ENCODE measurements at regions not wholly inside any gene's neighbourhood (a gene's known extent, or its start where the extent isn't known, plus 50 kb on each side); places are given as distances from the start of the nearest gene placed in this dataset.
"Not testable (repeated sequence)": the region's sequence is repeated elsewhere in the genome, so short reads cannot be mapped to it uniquely, and the experiment has no call there.

- DNase-seq = peak; percentile 64
Measured at GRCh38 chr12:92987362-92987761, 58.3 kb upstream of the EEA1 start.

GRCh38 chr12:92987846-92988621 is 58.9 kb upstream of the EEA1 start:
- peak; percentile 69 for DNase-seq

DNA sequence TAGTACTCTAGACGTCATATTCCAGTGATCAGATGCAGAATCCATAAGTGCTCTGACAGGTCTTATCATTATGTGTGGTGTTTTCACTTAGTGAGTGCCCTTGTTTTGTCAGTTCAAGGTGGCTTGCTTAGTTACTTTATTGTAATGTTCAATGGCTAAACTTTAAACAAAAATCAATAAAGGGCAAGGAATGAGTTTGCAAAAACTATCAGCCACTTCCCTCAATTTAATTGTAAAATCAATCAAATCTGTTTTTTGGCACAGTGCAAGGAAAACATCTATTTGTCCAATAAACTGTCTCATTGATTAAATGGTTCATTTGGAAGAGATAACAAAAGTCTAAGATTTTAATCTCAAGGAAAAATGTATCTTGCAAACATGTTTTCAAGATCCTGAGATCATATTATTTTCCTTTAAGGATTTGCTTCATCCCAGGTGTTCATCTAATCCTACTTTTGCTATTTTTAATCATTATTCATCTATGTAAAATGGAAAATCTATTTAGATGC is 59.6 kb upstream of the EEA1 start:
- DNase-seq = no peak

GRCh38 chr12:92989715-92990484 is 60.8 kb upstream of the EEA1 start:
- peak; percentile 46 for DNase-seq

DNA sequence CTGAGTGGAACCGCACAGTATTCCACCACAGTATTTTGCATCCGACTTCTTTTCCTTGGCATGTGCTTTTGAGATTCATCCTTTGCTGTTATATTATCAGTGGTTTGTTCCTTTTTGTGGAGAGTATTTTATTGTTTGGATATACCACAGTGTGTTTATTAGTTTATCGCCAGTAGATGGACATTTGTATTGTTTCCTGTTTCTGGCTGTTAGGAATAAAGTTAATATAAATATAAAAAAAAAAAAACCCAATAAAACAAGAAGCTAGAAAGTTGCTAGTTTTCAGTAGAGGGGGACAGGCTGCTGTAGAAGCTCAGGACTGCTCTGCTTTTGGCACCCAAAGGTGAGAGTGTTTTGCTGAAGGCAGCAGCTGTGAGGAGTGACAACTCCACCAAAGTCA is 62.0 kb upstream of the EEA1 start:
- DNase-seq = no peak

DNA sequence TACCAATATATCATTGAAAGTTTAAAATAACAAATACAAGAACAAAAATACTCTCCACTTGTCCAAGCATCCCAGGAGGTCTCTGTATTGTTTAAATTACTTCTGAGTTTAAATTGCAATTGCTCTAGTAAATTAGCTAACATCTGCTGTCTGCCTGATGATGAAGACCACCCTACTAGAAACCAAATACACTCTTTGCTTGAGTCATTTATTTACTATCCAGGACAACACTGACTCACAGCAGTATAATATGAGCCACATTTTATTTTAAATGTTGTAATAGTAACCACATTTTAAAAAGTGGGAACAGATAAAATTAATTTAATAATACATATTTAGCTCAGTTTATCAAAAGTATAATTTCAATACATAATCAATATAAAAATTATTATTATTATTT is 62.9 kb upstream of the EEA1 start:
- DNase-seq = no peak

GRCh38 chr12:92993259-92993658 is 64.2 kb upstream of the EEA1 start:
- no peak for DNase-seq

- DNase-seq = no peak
Measured at GRCh38 chr12:92995258-92995903, 66.3 kb upstream of the EEA1 start.

- no peak for DNase-seq
Measured at GRCh38 chr12:93000026-93000425, 70.9 kb upstream of the EEA1 start.

DNA sequence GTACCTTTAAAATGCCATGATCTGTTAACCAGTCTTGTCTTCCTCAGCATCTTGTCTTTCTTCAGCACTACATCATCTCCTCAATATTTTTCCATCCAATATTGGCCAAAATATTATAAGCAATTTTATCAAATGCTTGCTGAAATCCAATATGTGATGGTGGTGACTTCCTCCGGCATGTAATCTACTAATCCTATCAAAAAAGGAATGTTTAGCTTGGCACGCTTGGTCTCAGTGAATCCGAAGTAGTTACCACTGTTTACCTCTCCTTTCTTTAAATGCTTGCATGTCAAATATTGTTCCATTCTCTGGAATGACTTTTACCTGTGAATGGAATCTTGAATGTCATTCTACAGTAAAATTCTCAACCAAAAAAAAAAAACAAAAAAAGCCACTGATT is 72.3 kb upstream of the EEA1 start:
- no peak for DNase-seq

DNA sequence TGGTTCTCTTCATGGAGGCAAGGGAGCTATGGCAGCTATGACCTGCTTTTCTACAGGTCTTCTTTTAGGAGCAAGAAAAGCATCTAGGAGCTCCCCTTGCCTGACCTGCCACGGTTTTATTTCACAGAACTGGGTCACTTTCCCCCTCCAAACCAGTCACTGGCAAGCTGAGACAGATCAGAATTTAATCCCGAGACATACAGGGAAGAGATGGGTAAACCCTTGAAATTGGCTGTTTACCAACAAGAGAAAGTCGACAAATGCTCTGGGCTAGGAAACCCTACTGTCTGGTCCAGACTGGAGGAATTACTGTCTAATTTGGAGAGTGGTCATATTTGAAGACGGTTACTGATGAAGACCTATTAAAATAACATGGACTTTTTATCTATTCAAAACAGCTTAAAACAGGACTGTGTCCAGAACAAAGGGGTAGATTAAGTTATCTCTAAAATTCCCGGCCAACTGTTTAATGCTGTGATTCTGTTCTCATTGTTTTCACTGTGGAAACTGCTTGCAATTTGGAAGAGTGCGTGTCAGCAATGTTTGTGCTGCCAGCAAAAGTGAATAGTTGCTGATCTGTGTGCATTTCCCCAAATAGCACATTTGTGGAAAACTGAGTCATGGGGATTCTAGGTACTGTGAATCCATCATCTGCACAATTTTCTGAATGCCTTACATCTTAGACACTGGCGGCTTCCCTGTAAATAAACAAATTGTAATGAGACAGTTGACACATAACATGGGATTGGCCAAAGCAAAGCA is 73.4 kb upstream of the EEA1 start:
- DNase-seq = no peak

- DNase-seq = no peak
Measured at GRCh38 chr12:93003531-93004239, 74.6 kb upstream of the EEA1 start.

DNA sequence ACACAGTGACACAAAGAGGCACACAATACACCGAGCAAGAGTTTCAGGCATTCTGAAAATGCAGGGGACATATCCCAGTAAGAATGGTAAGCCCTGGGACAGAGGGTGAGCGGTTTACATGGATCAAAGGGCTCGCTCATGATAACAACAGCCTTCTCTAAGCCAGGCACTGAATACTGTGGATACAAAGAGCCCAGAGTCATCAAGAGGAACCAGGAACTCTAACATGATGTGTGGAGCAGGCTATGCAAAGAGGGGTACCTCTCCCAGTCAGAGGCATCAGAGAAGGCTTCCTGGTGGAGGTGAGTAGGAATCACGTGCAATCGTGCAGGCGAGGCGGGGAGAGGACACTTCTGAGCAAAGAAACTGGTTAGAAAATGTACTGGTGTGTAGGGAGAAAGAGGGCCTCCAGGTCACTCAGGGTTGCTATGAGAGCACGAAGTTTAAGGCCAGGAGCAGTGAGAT is 76.9 kb upstream of the EEA1 start:
- no peak for DNase-seq

DNA sequence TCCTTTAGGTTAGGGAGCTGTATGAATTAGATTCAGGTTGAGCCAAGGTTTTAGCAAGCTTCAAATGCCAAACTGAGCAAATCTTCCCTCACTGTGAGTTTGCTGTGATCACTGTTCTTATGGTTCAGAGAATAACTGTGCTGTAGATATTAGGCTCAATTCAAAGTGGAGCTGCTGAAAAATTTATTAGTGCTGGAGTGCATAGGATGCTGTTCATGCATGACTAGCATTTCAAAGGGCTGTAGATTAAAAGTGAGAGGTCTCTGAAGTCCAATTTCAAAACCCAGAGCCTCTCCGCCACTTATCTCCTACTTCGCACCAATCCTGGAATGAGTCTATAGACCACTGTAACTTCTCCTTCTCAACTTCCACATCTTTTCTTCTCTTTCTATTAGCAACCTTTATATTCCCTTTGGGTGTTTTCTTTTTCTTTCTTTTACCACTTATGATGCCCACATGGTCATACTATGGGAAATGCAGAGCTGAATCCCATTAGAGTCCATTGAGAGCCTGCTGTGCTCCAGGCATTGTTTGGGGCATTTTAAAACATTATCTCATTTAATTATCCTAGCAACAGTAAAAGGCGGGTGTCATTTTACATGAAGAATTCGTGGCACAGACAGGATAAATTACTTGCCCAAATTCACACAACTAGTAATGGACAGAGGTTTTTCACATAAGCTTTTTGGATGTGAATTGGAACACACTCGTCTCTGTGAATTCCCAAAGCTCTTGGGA is 77.5 kb upstream of the EEA1 start:
- no peak for DNase-seq

DNA sequence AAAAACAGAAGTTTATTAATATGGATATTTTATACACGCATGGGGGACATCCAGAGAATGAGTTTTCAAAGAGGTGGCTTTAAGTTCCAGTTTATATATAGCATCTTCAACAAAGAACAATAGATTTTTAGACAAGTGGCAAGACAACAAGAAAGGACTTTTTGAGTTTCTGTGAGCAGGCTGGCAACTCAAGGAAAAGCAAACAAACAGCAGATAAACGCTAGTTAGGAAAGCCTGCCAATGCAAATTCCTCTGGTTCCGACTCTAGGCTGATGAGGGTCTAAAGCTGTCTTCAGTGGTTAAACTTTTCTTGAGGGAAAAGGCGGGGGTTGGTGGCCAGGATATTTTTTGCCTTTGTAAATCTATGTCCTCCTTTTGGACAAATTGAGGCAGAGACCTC is 78.4 kb upstream of the EEA1 start:
- no peak for DNase-seq

GRCh38 chr12:93008044-93008778 is 79.1 kb upstream of the EEA1 start:
- peak; percentile 15 for DNase-seq

- not testable (repeated sequence) for DNase-seq
Measured at GRCh38 chr12:93008880-93009279, 79.8 kb upstream of the EEA1 start.

GRCh38 chr12:93009533-93009932 is 80.4 kb upstream of the EEA1 start:
- no peak for DNase-seq

- no peak for DNase-seq
Measured at GRCh38 chr12:93010461-93010860, 81.4 kb upstream of the EEA1 start.

DNA sequence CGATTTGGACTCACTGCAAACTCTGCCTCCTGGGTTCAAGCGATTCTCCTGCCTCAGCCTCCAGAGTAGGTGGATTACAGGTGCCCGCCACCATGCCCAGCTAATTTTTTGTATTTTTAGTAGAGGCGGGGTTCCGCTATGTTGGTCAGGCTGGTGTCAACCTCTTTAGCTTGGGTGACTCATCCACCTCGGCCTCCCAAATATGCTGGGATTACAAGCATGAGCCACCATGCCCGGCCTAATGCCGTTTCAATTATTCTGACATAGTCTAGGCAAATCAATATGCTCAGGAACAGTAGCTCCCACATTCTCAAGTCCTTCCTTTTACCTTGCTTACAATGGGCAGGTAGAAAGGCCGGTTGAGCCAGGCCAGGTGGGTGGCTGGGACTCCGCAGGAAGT is 82.0 kb upstream of the EEA1 start:
- DNase-seq = no peak
